HCEC 1CT (cell line): ENCODE measurements at regions not wholly inside any gene's neighbourhood (a gene's known extent, or its start where the extent isn't known, plus 50 kb on each side); places are given as distances from the start of the nearest gene placed in this dataset.

Experiments
- DNase-seq: peaks from one replicate; pipeline ENCODE4 v3.0.0-alpha.2; 2017

GRCh38 chr9:89985068-89985467, 380.3 kb downstream of the GADD45G start:
- no peak for DNase-seq

GRCh38 chr9:89986190-89986589, 381.4 kb downstream of the GADD45G start:
- no peak for DNase-seq

- DNase-seq: no peak
These were observed 383.6 kb downstream of the GADD45G start for GRCh38 chr9:89988458-89988857.

DNA sequence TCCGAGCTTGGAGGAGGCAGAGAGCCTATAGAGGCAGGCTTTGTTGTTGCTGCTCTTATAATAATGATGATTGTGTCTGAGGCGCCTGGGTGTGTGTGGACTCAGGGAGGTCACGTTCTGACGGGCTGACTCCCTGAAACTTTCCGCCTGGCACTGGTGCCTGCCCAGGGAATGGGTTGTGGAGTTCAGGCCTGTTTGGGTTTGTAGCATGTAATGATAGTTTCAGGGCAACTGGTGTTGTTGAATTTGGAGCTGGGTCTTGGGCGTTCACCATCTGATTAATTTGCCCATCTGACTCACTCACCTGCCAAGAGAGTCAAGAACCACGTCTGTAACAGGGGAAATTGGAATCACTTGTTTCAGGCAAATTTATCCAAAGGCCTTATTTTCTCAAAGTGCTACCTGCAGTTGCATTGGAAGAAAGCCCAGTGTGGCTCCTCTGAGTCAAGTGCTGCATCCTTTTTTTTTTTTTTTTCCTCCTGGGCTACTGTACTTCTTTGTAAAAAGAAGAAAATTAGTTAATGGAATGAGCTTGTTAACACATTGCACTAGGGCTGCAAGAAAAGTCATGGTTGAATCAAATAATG, 386.5 kb downstream of the GADD45G start:
- DNase-seq: no peak

DNA sequence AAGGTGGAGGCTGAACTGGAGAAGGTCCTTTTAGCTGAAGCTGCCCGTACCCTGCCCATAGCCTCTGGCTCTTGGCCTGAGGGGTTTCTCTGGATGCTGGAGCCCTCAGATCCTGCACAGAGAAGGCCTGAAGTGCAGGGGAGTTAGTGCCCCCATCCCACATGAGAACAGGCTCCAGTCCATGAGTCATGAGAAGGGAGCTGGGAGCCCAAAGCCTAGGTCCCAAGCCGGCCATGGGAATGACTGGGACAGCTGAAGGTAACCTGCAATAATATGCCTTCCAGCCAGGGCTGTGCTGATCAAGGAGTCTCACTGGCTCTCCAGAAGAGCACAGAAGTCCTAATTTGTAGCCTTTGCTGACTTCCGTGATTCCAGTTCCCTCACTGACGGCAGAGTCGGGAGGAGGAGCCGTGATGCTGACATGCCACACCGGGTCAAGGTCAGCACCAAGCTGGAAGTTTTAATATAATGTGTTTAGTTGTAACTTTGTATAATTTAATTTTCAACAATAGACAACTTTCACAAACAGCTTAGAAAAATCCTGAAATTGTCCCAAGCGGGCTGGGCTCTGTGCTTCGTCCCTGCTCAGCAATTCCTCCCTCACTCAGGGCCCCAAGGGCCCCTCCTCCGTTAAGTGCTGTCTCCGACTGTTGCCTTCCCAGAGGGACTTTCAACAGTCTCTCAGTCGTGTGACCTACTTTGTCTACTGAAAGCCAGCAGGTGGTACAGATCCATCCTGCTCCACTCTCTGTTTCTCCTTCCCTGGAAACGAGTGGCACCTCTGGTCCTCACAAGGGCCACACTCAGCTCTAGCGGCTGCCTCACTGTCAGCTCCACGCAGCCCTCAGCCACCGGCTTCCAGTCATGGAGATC, 387.8 kb downstream of the GADD45G start:
- no peak for DNase-seq

GRCh38 chr9:89993678-89994630, 389.1 kb downstream of the GADD45G start:
- no peak for DNase-seq

DNA sequence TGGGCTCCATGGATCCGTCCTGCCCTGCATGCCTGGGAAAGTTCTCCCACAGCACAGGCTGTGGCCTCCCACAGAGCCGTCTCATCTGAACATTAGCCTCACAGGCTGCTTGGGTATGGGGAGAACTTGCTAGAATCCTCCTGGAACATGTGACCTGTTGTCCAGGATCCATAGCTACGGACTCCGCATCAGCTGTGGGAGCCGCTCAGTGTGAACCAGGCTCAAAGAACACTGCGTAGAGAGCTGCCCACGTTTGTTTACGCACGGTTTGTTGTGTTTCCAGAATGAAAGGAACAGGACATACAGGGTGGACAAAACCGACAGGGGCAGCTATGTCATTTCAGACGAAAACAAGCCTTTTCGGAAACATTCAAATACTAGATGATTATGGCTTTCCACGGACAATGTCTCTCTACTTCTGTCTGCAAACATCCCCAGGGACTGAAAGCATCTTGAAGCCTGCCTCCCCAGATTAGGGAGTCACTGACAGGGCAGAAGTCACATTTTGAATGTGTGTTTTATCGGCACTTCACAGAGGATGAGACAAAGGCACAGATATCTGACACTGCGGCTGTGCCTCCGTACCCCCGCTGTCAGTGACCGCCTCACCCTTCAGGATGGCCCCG, 390.3 kb downstream of the GADD45G start:
- no peak for DNase-seq

- no peak for DNase-seq
These were observed 391.3 kb downstream of the GADD45G start for GRCh38 chr9:89996116-89996515.

DNA sequence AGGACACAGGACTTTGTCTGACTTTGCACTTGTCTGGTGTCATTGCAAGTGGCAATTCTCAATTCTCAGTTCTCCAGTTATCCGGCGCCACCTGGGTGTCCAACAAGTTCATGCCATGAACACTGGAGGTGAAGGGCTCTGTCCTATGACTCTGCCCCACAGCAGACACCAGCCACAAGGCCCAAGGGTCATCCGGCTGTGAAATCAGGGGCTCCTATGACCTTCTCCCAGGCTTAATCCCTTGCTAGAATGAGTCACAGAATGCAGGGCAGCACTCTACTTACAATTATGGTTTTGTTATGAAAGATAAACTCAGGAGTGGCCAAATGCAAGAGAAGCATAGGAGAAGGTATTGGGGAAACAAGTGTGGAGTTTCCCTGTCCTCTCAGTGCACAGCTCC, 392.0 kb downstream of the GADD45G start:
- no peak for DNase-seq

- DNase-seq: no peak
These were observed 393.8 kb downstream of the GADD45G start for GRCh38 chr9:89998633-89999032.

- no peak for DNase-seq
These were observed 394.3 kb downstream of the GADD45G start for GRCh38 chr9:89999176-89999533.

GRCh38 chr9:89999534-90000370, 394.9 kb downstream of the GADD45G start:
- DNase-seq: no peak

GRCh38 chr9:90000925-90001324, 396.1 kb downstream of the GADD45G start:
- no peak for DNase-seq

DNA sequence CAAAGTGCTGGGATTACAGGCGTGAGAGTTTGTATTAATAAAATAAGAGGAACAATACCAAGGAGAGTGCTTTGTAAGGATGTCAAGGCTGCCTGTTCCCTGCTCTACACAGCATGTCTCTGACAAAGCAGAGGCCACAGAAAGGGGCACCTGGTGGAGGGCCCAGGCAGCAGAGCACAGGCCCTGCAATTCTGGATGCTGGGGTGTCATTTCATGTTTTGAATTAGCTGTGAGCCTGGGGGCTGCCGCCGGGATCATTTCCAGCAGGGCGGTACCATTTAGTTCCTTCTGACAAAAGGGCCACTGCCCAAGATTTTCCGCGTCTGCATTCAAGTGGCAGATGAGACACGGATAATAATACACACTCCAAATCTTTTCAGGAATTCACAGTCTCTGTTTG, 396.9 kb downstream of the GADD45G start:
- DNase-seq: no peak

- no peak for DNase-seq
These were observed 397.8 kb downstream of the GADD45G start for GRCh38 chr9:90002397-90003271.

- DNase-seq: no peak
These were observed 400.6 kb downstream of the GADD45G start for GRCh38 chr9:90005388-90005787.

DNA sequence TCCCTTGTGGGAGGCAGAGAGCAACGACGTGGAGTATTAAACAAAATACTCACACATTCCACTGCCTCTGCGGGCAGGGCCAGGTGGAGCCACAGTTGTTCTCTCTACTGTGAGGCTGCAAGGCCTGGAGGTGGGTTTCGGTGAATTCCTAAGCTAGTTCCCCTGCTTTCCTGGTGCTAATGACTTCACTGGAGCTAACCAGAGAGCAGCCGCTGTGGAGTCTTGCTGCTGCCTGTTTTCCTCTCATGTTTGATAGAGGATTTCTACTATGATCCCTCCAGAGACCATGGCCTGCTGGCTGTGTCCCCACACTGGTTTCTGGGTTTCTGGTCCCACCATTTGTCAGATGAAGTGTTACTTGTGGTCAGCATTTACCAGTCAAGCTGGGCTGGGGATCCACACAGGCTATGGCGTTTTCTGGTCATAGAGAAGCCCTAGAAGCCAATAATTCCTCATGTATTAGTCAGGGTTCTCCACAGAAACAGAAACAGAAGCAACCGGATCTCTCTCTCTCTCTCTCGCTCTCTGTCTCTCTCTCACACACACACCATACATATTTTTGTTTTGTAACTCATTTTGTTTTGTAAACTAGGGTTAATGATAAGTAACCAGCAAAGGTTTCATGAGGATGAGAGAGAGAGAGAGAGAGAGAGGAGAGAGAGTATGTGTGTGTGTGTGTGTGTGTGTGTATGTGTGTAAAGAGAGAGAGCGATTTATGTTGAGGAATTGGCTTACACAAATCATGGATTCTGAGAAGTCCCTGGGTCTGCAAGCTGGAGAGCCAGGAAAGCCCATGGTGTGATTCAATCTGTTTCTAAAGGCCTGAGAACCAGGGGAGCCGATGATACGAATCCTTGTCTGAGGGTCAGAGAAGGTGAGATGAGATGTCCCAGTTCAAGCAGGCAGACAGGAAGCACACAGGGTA, 403.0 kb downstream of the GADD45G start:
- DNase-seq: no peak

DNA sequence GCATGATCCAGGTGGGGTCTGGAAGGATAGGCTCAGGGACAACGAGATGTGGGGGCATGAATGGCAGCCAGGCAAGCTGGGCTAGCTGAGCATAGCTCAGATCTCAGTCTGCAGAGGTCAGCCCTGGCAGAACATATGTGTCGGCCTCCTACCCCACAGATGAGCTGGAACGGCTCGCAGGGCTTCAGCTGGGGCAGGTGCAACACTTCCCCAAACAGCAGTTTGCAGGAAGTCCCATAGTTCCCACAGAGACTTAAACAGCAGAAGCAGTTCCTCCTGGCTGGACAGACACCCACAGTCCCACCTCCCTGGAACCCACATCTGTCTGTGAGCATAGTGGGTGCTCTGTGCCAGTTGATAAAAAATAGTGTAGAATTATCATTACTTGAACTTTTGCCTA, 404.6 kb downstream of the GADD45G start:
- DNase-seq: no peak

DNA sequence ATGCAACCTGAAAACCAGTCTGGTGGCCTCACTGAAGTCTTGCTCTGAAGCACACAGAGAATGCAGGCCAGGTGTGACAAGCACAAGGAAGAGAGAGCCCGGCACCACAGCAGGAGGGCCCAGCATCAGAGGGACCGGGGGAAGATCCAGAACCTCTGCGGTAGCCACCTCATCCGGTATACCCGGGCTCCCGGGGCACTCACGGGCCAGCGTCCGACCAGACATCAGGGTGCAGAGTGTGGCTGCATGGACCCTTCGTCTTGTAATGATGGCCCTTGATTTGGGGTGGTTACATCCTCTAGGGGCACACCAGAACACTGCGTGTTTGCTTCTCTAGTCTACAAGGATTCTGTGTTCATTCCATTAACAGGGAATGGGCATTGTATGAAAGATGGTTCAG, 406.0 kb downstream of the GADD45G start:
- DNase-seq: no peak

- no peak for DNase-seq
These were observed 408.1 kb downstream of the GADD45G start for GRCh38 chr9:90012949-90013348.
